KMS-11 (cell line): ENCODE measurements at regions not wholly inside any gene's neighbourhood (a gene's known extent, or its start where the extent isn't known, plus 50 kb on each side); places are given as distances from the start of the nearest gene placed in this dataset.
"Not testable (repeated sequence)": the region's sequence is repeated elsewhere in the genome, so short reads cannot be mapped to it uniquely, and the experiment has no call there.

Source experiments
- H2AFZ ChIP-seq: fragments of 200-600 bp; sonication (generic); 2 replicates; pipeline ENCODE4 v1.6.1; 2016; ENCODE audit warnings: antibody characterized with exemption, mixed run types, low read depth
- H3K27ac ChIP-seq: fragments of 200-600 bp; sonication (generic); 2 replicates; pipeline ENCODE4 v1.6.1; 2016; ENCODE audit warnings: mild to moderate bottlenecking, mixed run types
- H3K27me3 ChIP-seq: fragments of 200-600 bp; sonication (generic); 2 replicates; pipeline ENCODE4 v1.6.1; 2017; ENCODE audit warnings: mild to moderate bottlenecking, low read depth, mixed run types, moderate library complexity; ENCODE audit not compliant: insufficient read depth
- H3K36me3 ChIP-seq: fragments of 200-600 bp; sonication (generic); 2 replicates; pipeline ENCODE4 v1.6.1; 2017; ENCODE audit warnings: mild to moderate bottlenecking, mixed run types; ENCODE audit not compliant: insufficient read depth
- H3K4me1 ChIP-seq: fragments of 200-600 bp; sonication (generic); 2 replicates; pipeline ENCODE4 v1.6.1; 2016; ENCODE audit warnings: mild to moderate bottlenecking, low read depth, mixed run types; ENCODE audit not compliant: poor library complexity, severe bottlenecking
- H3K4me2 ChIP-seq: fragments of 200-600 bp; sonication (generic); 2 replicates; pipeline ENCODE4 v1.7.0; 2016; ENCODE audit warnings: mild to moderate bottlenecking, mixed run types
- H3K4me3 ChIP-seq: fragments of 200-600 bp; sonication (generic); IDR thresholded peaks from 2 replicates; pipeline ENCODE4 v1.6.1; 2017; ENCODE audit warnings: low read depth, low read length, mixed read lengths; ENCODE audit not compliant: insufficient read depth
- H3K79me2 ChIP-seq: fragments of 200-600 bp; sonication (generic); 2 replicates; pipeline ENCODE4 v1.6.1; 2016; ENCODE audit warnings: low read depth, mixed run types; ENCODE audit not compliant: insufficient read depth
- H3K9ac ChIP-seq: fragments of 200-600 bp; sonication (generic); 2 replicates; pipeline ENCODE4 v1.6.1; 2016; ENCODE audit warnings: mild to moderate bottlenecking, mixed run types
- H4K20me1 ChIP-seq: fragments of 200-600 bp; sonication (generic); 2 replicates; pipeline ENCODE4 v1.6.1; 2016; ENCODE audit warnings: mild to moderate bottlenecking, mixed run types; ENCODE audit not compliant: insufficient read depth
- CTCF ChIP-seq: fragments of 200-600 bp; sonication (generic); conservative IDR thresholded peaks from 2 replicates; pipeline ENCODE4 v1.6.1; 2017; ENCODE audit warnings: low read depth, mild to moderate bottlenecking, antibody characterized with exemption, low read length, moderate library complexity, mixed read lengths

DNA sequence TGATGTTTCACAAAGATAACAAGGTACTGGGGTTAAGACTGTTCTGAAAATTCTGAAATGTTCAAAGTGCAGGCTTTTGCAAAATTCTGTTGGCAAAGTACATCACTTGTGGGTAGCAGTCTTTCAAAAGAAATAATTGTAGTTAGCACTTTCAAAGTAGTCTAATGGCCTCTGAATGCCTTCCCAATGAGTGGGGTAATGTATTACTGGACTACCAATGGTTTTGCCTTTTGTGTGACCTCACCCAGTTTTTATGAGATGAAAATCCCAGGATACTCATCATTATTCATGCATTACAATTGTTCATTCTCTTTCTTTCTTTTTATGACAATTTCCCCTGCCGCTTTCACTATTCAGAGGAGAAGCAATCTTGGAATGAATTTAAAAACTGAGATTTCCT is 686.1 kb downstream of the GLUD2 start:
- no peak overlapping the region for H3K4me2 ChIP-seq
- no peaks in the 10 kb centered on the region for H3K79me2 ChIP-seq
- no peaks in the 10 kb centered on the region for H4K20me1 ChIP-seq
- no peak overlapping the region for H2AFZ ChIP-seq
- no peak for TF ChIP-seq CTCF
- no peak overlapping the region for H3K9ac ChIP-seq
- no peaks in the 10 kb centered on the region for H3K36me3 ChIP-seq
- H3K27ac ChIP-seq: no peak overlapping the region
- H3K4me1 ChIP-seq: no peaks in the 10 kb centered on the region
- H3K27me3 ChIP-seq: no peaks in the 10 kb centered on the region
- no peak overlapping the region for H3K4me3 ChIP-seq

DNA sequence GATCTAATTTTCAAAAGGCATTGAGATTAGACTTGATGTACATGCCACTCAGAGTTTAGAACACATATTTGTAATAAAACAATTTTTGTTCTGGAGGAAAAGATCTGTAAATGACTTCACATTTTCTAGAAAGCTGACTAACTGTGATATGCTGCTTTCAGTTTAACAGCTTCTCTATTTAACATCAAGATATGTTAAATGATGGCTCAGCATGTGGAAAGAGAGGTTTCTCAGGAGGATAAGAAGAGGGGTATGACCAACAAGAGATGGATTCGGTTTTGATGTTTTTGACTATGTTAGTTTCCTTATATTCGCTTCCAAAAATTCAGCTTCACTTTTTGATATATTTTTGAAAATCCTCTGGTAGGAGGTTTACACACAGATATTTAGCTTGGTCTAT is 698.7 kb downstream of the GLUD2 start:
- Histone ChIP-seq H3K79me2 (no peaks in the 10 kb centered on the region), H3K4me2 (no peak overlapping the region), H3K27ac (no peak overlapping the region), H2AFZ (no peak overlapping the region), H3K36me3 (no peaks in the 10 kb centered on the region), H3K27me3 (no peaks in the 10 kb centered on the region), H4K20me1 (no peaks in the 10 kb centered on the region), H3K9ac (no peak overlapping the region), H3K4me1 (no peaks in the 10 kb centered on the region), H3K4me3 (no peak overlapping the region)
- TF ChIP-seq CTCF: no peak

DNA sequence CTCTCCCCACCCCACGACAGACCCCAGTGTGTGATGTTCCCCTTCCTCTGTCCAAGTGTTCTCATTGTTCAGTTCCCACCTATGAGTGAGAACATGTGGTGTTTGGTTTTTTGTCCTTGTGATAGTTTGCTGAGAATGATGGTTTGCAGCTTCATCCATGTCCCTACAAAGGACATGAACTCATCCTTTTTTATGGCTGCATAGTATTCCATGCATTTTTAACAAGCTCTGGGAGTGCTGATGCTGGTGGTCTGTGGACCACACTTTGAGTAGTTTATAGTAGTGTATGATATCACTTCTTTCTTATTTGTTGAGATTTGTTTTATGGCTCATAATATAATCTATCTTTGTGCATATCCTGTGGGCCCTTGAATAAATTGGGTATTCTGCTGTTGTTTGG is 706.2 kb downstream of the GLUD2 start:
- not testable (repeated sequence) for H3K79me2 ChIP-seq, H3K4me2 ChIP-seq, H3K27ac ChIP-seq, H4K20me1 ChIP-seq, H3K36me3 ChIP-seq, H2AFZ ChIP-seq, H3K9ac ChIP-seq, H3K4me3 ChIP-seq, H3K4me1 ChIP-seq, H3K27me3 ChIP-seq

DNA sequence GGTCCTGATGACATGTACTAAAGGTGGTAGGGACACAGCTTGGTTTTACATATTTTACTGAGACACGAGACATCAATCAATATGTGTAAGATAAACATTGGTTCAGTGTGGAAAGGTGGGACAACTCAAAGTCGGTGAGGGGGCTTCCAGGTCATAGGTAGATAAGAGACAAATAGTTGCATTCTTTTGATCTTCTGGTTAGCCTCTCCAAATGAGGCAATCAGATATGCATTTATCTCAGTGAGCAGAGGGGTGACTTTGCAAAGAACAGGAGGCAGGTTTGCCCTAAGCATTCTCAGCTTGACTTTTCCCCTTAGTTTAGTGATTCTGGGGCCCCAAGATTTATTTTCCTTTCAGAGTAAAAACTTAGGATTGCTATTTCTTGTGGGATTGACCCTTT is 706.9 kb downstream of the GLUD2 start:
- no peaks in the 10 kb centered on the region for H4K20me1 ChIP-seq
- no peak overlapping the region for H3K9ac ChIP-seq
- H3K36me3 ChIP-seq: no peaks in the 10 kb centered on the region
- H3K4me1 ChIP-seq: no peaks in the 10 kb centered on the region
- H3K27ac ChIP-seq: no peak overlapping the region
- H3K27me3 ChIP-seq: no peaks in the 10 kb centered on the region
- no peak overlapping the region for H3K4me3 ChIP-seq
- H3K79me2 ChIP-seq: no peaks in the 10 kb centered on the region
- no peak overlapping the region for H3K4me2 ChIP-seq
- no peak for TF ChIP-seq CTCF
- H2AFZ ChIP-seq: no peak overlapping the region

- Histone ChIP-seq H3K4me3 (no peak overlapping the region), H3K27me3 (no peaks in the 10 kb centered on the region), H3K4me2 (no peak overlapping the region), H3K79me2 (no peaks in the 10 kb centered on the region), H3K27ac (no peak overlapping the region), H3K4me1 (no peaks in the 10 kb centered on the region), H2AFZ (no peak overlapping the region), H4K20me1 (no peaks in the 10 kb centered on the region), H3K36me3 (no peaks in the 10 kb centered on the region), H3K9ac (no peak overlapping the region)
- TF ChIP-seq CTCF: no peak
These were observed 708.1 kb downstream of the GLUD2 start for GRCh38 chrX:121755541-121755940.
